ENCODE measurements at regions not wholly inside any gene's neighbourhood (a gene's known extent, or its start where the extent isn't known, plus 50 kb on each side); places are given as distances from the start of the nearest gene placed in this dataset.

DNA sequence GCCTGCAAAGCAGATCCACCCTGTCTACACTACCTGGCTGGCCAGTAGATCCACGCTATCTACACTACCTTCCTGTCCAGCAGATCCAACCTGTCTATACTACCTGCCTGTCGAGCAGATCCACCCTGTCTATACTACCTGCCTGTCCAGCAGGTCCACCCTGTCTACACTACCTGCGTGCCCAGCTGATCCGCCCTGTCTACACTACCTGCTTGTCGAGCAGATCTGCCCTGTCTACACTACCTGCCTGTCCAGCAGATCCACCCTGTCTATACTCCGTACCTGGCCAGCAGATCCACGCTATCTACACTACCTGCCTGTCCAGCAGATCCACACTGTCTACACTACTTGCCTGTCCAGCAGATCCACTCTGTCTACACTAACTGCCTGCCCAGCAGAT lies 102.8 kb upstream of the SAMD11 start:
- TF ChIP-seq, protein P1, sequence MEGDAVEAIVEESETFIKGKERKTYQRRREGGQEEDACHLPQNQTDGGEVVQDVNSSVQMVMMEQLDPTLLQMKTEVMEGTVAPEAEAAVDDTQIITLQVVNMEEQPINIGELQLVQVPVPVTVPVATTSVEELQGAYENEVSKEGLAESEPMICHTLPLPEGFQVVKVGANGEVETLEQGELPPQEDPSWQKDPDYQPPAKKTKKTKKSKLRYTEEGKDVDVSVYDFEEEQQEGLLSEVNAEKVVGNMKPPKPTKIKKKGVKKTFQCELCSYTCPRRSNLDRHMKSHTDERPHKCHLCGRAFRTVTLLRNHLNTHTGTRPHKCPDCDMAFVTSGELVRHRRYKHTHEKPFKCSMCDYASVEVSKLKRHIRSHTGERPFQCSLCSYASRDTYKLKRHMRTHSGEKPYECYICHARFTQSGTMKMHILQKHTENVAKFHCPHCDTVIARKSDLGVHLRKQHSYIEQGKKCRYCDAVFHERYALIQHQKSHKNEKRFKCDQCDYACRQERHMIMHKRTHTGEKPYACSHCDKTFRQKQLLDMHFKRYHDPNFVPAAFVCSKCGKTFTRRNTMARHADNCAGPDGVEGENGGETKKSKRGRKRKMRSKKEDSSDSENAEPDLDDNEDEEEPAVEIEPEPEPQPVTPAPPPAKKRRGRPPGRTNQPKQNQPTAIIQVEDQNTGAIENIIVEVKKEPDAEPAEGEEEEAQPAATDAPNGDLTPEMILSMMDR (IDR thresholded peaks at IDR 0.05; ENCODE audit: extremely low read depth in 1 of 2, insufficient read depth in 1 of 2, low read depth in 1 of 2, low read length in 2 of 2) = no peak
- TF ChIP-seq POLR2A (IDR thresholded peaks at IDR 0.05; ENCODE audit: low read depth, low read length) = no peak
